HCT116 (cell line): ENCODE measurements at regions not wholly inside any gene's neighbourhood (a gene's known extent, or its start where the extent isn't known, plus 50 kb on each side); places are given as distances from the start of the nearest gene placed in this dataset.

Experiments used
- ATAC-seq: fragments of 200-7000 bp; cut with Tn5 transposase; 2 replicates; pipeline ENCODE4 v1.9.1; 2020; ENCODE audit warnings: mild to moderate bottlenecking, moderate library complexity
- BruUV-seq: library from RNA; stranded (reverse); fragments of 400-500 nt; replicated peaks from 2 replicates; lab custom pipeline; 2021; lab: Mats Ljungman, UMichigan
- CTCF ChIA-PET: fragments of 300-600 bp; sonication (Branson Sonifier 250); formaldehyde crosslinking; loops from one replicate; lab custom pipeline; 2021; ENCODE audit warnings: antibody characterized with exemption; lab: Charles Lee
- POLR2A ChIA-PET: fragments of 300-600, 350-600 bp; sonication (Branson Sonifier 250); formaldehyde crosslinking; loops from one replicate; lab custom pipeline; 2021; ENCODE audit warnings: antibody characterized with exemption; lab: Charles Lee
- RAD21 ChIA-PET, 2 experiments: fragments of 300-600 bp; sonication (Branson Sonifier 250); formaldehyde crosslinking; loops; one replicate each; lab custom pipeline; 2023; ENCODE audit warnings: low total read pairs in 2 of 2; ENCODE audit not compliant: uncharacterized antibody in 2 of 2, unreplicated experiment in 2 of 2, low non-redundant PET in 1 of 2; lab: Charles Lee
- DNase-seq: peaks from one replicate; pipeline ENCODE4 v3.0.0-alpha.2; 2010; ENCODE audit warnings: low read depth, low spot score
- H2AFZ ChIP-seq: fragments of 200-600 bp; shearing (Covaris generic), sonication (generic); 2 replicates; pipeline ENCODE4 v1.6.1; 2017; ENCODE audit warnings: low read depth, mixed run types, mixed read lengths, antibody characterized with exemption, low read length; ENCODE audit not compliant: poor library complexity, severe bottlenecking
- H3K27ac ChIP-seq: 2 replicates; pipeline ENCODE4 v1.5.1; 2012; ENCODE audit warnings: low read depth, low read length
- H3K27me3 ChIP-seq: fragments of 200-600 bp; sonication (generic); 2 replicates; pipeline ENCODE4 v1.6.1; 2016; ENCODE audit warnings: mixed run types, low read length, mixed read lengths; ENCODE audit not compliant: insufficient read depth
- H3K36me3 ChIP-seq, 2 experiments: fragments of 200-500 bp in 1 of 2; fragments of 200-600 bp in 1 of 2; sonication (Bioruptor generic) in 1 of 2; sonication (generic) in 1 of 2; 2 replicates each; pipeline versions ENCODE4 v1.5.1 to v1.6.1; 2014 to 2016; ENCODE audit warnings: low read length in 2 of 2, inconsistent platforms in 1 of 2, mixed read lengths in 1 of 2, mixed run types in 1 of 2; ENCODE audit not compliant: insufficient read depth in 2 of 2, control insufficient read depth in 1 of 2
- H3K4me1 ChIP-seq, 2 experiments: fragments of 200-600 bp in 1 of 2; sonication (generic) in 1 of 2; 2 replicates each; pipeline versions ENCODE4 v1.5.1 to v1.6.1; 2012 to 2017; ENCODE audit warnings: low read length in 2 of 2, inconsistent platforms in 1 of 2, mild to moderate bottlenecking in 1 of 2, mixed read lengths in 1 of 2, mixed run types in 1 of 2, moderate library complexity in 1 of 2; ENCODE audit not compliant: insufficient read depth in 2 of 2, control insufficient read depth in 1 of 2
- H3K4me2 ChIP-seq: fragments of 200-600 bp; sonication (generic); 2 replicates; pipeline ENCODE4 v1.6.1; 2017; ENCODE audit warnings: mixed run types, low read length, mixed read lengths
- H3K4me3 ChIP-seq, 2 experiments: fragments of 200-600 bp in 1 of 2; sonication (generic) in 1 of 2; replicated peaks in 1 of 2; 2 replicates each; pipeline ENCODE4 v1.5.1; 2011 to 2016; ENCODE audit warnings: low read length in 2 of 2, control low read depth in 1 of 2, low read depth in 1 of 2, mild to moderate bottlenecking in 1 of 2, mixed read lengths in 1 of 2, mixed run types in 1 of 2
- H3K79me2 ChIP-seq: fragments of 200-600 bp; sonication (generic); 2 replicates; pipeline ENCODE4 v1.6.1; 2017; ENCODE audit warnings: mild to moderate bottlenecking, mixed run types, low read length, moderate library complexity, mixed read lengths; ENCODE audit not compliant: insufficient read depth
- H3K9ac ChIP-seq: fragments of 200-600 bp; sonication (generic); 2 replicates; pipeline ENCODE4 v1.6.1; 2016; ENCODE audit warnings: low read length, mixed read lengths
- H3K9me2 ChIP-seq: fragments of 200-600 bp; sonication (generic), shearing (Covaris generic); 2 replicates; pipeline ENCODE4 v1.6.1; 2017; ENCODE audit warnings: mixed run types, mild to moderate bottlenecking, moderate library complexity; ENCODE audit not compliant: insufficient read depth
- H3K9me3 ChIP-seq, 2 experiments: fragments of 200-500 bp in 1 of 2; fragments of 200-600 bp in 1 of 2; sonication (Bioruptor generic) in 1 of 2; sonication (generic) in 1 of 2; 2 replicates each; pipeline ENCODE4 v1.6.1; 2014 to 2017; ENCODE audit warnings: low read length in 2 of 2, mixed read lengths in 2 of 2, inconsistent platforms in 1 of 2, low read depth in 1 of 2, mild to moderate bottlenecking in 1 of 2, mixed run types in 1 of 2, moderate library complexity in 1 of 2; ENCODE audit not compliant: control insufficient read depth in 1 of 2, insufficient read depth in 1 of 2
- H4K20me1 ChIP-seq: fragments of 200-600 bp; sonication (generic), shearing (Covaris generic); 2 replicates; pipeline ENCODE4 v1.6.1; 2017; ENCODE audit warnings: mixed run types, mild to moderate bottlenecking, moderate library complexity; ENCODE audit not compliant: insufficient read depth
- CBX3 ChIP-seq: IDR thresholded peaks from 2 replicates; pipeline ENCODE4 v1.6.1; 2012; ENCODE audit warnings: low read depth
- EGR1 ChIP-seq: IDR thresholded peaks from 2 replicates; pipeline ENCODE4 v1.6.1; 2012; ENCODE audit warnings: low read depth
- JUND ChIP-seq: IDR thresholded peaks from 2 replicates; pipeline ENCODE4 v1.6.1; 2012
- POLR2AphosphoS5 ChIP-seq: IDR thresholded peaks from 2 replicates; pipeline ENCODE4 v1.6.1; 2011; ENCODE audit warnings: mild to moderate bottlenecking, low read depth, low read length, moderate library complexity
- RAD21 ChIP-seq: IDR thresholded peaks from 2 replicates; pipeline ENCODE4 v1.6.1; 2012; ENCODE audit warnings: low read depth, mild to moderate bottlenecking
- SIN3A ChIP-seq: IDR thresholded peaks from 2 replicates; pipeline ENCODE4 v1.6.1; 2012; ENCODE audit warnings: low read depth
- YY1 ChIP-seq: IDR thresholded peaks from 2 replicates; pipeline ENCODE4 v1.6.1; 2011; ENCODE audit warnings: low read length, low read depth, moderate library complexity, mild to moderate bottlenecking; ENCODE audit not compliant: insufficient replicate concordance; ENCODE audit errors: extremely low read depth
- ZFX ChIP-seq: fragments of 450-650 bp; IDR thresholded peaks from 2 replicates; pipeline ENCODE4 v1.6.1; 2017
- intact Hi-C: fragments of 100-400 bp; cut with micrococcal nuclease; formaldehyde crosslinking; loops from 2 replicates; pipeline ENCODE4 v1.10.0; 2022
- TF ChIP-seq, protein P1 (sequence below): IDR thresholded peaks from 2 replicates; pipeline ENCODE4 v1.6.1; 2012; ENCODE audit warnings: low read depth
- TF ChIP-seq, protein P2 (sequence below): IDR thresholded peaks from 2 replicates; pipeline ENCODE4 v1.6.1; 2011; ENCODE audit warnings: mild to moderate bottlenecking, low read length, moderate library complexity; ENCODE audit not compliant: insufficient replicate concordance; ENCODE audit errors: extremely low read depth
- TF ChIP-seq, protein P3 (sequence below): IDR thresholded peaks from 2 replicates; pipeline ENCODE4 v1.6.1; 2012

DNA sequence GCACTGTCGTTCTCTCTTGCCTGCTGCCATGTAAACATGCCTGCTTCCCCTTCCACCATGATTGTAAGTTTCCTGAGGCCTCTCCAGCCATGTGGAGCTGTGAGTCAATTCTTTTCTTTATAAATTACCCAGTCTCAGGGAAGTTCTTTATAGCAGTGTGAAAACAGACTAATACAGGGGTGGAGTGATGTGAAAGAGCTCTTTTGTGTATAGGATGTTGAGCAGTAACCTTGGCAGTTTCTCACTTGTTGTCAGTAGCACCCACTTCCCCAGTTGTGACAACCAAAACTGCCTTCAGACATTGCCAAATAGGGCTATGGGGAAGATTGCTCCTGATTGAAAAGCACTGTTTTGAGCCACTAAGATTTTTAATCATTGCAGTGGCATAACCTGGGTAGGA, 552.2 kb upstream of the ZNF462 start:
- no peaks in the 10 kb centered on the region for H4K20me1 ChIP-seq
- RAD21 ChIA-PET: no interaction called here
- POLR2A ChIA-PET: no interaction called here
- no peaks in the 10 kb centered on the region for H3K79me2 ChIP-seq
- no TSS peak for BruUV-seq
- H3K27me3 ChIP-seq: no peaks in the 10 kb centered on the region
- H3K4me3 ChIP-seq: no peak overlapping the region
- no peak overlapping the region for H3K4me2 ChIP-seq
- TF ChIP-seq JUND (no peak), SIN3A (no peak), RAD21 (no peak), CBX3 (no peak), EGR1 (no peak), POLR2AphosphoS5 (no peak), YY1 (no peak), ZFX (no peak)
- TF ChIP-seq, protein P1, sequence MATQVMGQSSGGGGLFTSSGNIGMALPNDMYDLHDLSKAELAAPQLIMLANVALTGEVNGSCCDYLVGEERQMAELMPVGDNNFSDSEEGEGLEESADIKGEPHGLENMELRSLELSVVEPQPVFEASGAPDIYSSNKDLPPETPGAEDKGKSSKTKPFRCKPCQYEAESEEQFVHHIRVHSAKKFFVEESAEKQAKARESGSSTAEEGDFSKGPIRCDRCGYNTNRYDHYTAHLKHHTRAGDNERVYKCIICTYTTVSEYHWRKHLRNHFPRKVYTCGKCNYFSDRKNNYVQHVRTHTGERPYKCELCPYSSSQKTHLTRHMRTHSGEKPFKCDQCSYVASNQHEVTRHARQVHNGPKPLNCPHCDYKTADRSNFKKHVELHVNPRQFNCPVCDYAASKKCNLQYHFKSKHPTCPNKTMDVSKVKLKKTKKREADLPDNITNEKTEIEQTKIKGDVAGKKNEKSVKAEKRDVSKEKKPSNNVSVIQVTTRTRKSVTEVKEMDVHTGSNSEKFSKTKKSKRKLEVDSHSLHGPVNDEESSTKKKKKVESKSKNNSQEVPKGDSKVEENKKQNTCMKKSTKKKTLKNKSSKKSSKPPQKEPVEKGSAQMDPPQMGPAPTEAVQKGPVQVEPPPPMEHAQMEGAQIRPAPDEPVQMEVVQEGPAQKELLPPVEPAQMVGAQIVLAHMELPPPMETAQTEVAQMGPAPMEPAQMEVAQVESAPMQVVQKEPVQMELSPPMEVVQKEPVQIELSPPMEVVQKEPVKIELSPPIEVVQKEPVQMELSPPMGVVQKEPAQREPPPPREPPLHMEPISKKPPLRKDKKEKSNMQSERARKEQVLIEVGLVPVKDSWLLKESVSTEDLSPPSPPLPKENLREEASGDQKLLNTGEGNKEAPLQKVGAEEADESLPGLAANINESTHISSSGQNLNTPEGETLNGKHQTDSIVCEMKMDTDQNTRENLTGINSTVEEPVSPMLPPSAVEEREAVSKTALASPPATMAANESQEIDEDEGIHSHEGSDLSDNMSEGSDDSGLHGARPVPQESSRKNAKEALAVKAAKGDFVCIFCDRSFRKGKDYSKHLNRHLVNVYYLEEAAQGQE: no peak
- TF ChIP-seq, protein P2, sequence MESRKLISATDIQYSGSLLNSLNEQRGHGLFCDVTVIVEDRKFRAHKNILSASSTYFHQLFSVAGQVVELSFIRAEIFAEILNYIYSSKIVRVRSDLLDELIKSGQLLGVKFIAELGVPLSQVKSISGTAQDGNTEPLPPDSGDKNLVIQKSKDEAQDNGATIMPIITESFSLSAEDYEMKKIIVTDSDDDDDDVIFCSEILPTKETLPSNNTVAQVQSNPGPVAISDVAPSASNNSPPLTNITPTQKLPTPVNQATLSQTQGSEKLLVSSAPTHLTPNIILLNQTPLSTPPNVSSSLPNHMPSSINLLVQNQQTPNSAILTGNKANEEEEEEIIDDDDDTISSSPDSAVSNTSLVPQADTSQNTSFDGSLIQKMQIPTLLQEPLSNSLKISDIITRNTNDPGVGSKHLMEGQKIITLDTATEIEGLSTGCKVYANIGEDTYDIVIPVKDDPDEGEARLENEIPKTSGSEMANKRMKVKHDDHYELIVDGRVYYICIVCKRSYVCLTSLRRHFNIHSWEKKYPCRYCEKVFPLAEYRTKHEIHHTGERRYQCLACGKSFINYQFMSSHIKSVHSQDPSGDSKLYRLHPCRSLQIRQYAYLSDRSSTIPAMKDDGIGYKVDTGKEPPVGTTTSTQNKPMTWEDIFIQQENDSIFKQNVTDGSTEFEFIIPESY: no peak
- TF ChIP-seq, protein P3, sequence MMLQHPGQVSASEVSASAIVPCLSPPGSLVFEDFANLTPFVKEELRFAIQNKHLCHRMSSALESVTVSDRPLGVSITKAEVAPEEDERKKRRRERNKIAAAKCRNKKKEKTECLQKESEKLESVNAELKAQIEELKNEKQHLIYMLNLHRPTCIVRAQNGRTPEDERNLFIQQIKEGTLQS: no peak
- TF ChIP-seq, all 23 proteins: peak for 0
- ATAC-seq (no peak), DNase-seq (no peak)
- CTCF ChIA-PET: no interaction called here
- Histone ChIP-seq H3K9ac (no peak overlapping the region), H3K27ac (no peak overlapping the region), H3K36me3 (no peaks in the 10 kb centered on the region), H3K9me3 (no peaks in the 10 kb centered on the region), H3K4me1 (no peaks in the 10 kb centered on the region), H2AFZ (no peak overlapping the region), H3K9me2 (no peaks in the 10 kb centered on the region)
- intact Hi-C loops: no loop called here
